SKM-1 (cell line): ENCODE measurements at regions not wholly inside any gene's neighbourhood (a gene's known extent, or its start where the extent isn't known, plus 50 kb on each side); places are given as distances from the start of the nearest gene placed in this dataset.
"Not testable (repeated sequence)": the region's sequence is repeated elsewhere in the genome, so short reads cannot be mapped to it uniquely, and the experiment has no call there.

Source experiments
- DNase-seq: peaks from one replicate; lab custom pipeline; 2025; ENCODE audit not compliant: unreplicated experiment; lab: John Stamatoyannopoulos, UW

DNA sequence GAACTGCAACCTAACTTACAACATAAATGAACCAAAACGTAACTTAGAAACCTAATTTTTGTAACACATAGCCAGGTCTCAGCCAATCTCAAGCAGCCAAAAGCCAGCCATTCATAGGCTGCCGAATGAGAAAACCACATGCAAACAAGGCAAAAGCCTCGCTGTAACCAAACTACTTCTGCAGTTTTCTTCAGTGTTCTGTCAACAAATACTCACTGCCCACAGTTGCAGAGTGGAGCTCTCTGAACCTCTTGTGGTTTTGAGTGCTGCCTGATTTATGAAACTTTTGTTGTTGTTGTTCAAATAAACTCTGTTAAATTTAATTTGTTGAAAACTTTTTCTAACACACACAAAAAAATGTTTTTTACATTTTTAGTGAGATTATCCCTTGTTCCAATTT lies 251.2 kb downstream of the PAPSS1 start:
- no peak for DNase-seq

DNA sequence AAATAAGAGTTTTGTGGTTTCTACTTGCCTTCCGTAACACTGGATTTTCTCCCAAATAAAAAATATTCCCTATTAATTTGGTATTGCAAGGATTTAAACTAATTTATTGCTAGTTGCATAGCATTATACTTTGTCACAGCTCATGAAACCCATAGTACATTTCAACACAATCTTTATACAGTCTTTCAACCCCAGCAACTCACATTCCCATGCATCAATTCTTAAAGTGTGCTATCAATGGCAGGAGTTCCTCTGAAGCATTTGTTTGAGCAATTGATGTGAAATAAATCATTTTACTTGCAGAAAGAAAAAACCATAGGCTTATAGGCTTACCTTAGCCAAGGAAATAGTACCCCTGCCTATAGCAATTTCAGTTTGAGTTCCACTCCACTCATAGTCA lies 251.9 kb downstream of the PAPSS1 start:
- no peak for DNase-seq

- DNase-seq = no peak
Measured at GRCh38 chr4:107467461-107467860, 252.6 kb downstream of the PAPSS1 start.

DNA sequence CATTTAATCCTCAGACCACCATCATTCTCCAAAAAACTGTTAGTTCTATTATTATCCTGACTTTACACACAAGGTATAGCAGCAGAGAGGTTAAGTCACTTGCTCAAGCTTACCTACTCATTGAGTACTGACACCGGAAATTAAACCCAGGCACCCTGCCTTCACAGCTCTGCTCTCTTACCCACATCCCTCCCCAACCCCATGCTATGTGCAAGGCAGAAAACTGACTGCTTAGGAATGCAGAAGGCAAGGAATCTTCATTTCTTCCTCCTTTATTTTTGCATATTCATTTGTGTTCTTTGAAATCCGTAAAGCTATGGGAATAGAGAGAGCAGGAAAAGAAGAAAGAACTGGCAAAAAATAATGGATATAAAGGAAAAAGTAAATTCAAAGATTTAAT lies 261.8 kb downstream of the PAPSS1 start:
- DNase-seq = no peak

GRCh38 chr4:107453987-107454386 lies 266.0 kb downstream of the PAPSS1 start:
- DNase-seq = no peak

DNA sequence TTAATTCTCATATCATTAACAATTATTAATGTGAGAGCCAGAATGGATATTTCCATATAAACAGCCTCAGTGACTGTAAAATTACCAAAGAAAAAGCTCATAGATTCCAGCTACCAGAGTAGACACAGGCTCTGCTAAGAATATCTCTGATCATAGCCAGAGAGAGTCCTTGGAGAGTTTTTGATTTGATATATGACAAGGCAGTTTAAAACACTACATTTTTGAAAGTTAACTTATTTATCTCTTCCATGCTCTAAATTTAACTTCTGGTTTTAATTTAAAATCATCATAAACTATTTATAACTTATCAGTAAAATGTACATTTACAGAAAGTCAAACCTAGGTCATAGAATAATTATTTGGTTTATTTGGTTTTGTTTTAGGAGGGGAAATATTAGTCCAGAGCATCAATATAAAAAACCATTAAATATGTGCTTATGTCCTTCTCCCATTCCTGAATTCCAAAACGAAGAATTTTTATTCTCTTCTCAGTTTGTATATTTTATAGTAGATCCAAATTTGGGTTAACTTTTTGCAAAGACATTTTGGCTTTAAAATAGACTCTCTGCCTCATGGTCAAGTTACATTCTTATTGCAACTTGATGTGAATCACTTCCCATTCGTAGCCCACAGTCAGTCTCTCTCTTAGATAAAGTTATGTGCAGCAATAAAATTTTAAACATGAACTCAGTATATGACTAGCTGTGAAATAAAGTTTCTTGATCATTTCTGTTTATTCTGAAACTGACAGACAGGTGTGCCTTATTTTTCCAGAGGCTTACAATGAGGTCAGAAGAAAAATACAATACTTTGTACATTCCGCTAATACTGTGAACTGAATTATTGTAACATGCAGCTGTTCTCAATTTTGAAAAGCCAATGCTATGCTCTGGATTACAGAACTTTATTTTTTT lies 267.1 kb downstream of the PAPSS1 start:
- DNase-seq = no peak

- no peak for DNase-seq
Measured at GRCh38 chr4:107449611-107450369, 270.2 kb downstream of the PAPSS1 start.

DNA sequence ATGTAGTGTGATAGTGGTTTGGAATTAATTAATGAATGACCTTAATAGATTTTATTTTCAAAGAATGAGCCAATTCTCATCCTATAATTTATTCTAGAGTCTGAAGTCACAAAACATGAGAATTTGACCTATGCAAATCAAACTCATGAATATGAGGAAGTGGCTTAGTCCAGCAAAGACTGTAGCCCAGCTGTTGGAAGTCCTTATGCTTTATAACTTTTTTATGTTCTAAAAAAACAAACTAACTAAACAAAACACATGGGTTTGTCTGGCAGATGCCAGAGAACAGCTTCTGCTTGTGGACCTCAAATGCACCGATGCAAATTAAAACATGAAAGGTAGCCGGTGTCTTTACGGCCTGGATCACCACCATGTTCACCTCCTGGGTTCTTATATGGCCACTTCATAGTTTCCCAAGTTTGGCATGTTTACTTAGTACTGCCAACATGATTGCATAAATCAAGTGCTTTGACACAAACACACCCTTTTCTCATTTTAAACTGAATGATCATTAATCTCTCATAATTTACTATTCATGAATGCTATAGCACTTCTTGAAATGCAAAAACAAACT lies 277.4 kb downstream of the PAPSS1 start:
- DNase-seq = no peak

GRCh38 chr4:107439401-107439800 lies 280.6 kb downstream of the PAPSS1 start:
- DNase-seq = no peak

DNA sequence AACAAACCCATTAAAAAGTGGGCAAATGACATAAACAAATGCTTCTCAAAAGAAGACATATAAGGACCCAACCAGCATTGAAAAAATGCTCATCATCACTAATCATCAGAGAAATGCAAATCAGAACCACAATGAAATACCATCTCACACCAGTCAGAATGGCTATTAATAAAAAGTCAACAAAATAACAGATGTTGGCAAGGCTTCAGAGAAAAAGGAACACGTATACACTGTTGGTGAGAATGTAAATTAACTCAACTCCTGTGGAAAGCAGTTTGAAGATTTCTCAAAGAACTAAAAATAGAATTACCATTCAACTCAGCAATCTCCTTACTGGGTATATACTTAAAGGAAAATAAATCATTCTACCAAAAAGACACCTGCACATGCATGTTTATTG lies 283.6 kb downstream of the PAPSS1 start:
- DNase-seq = not testable (repeated sequence)

GRCh38 chr4:107432451-107432850 lies 287.6 kb downstream of the PAPSS1 start:
- no peak for DNase-seq

DNA sequence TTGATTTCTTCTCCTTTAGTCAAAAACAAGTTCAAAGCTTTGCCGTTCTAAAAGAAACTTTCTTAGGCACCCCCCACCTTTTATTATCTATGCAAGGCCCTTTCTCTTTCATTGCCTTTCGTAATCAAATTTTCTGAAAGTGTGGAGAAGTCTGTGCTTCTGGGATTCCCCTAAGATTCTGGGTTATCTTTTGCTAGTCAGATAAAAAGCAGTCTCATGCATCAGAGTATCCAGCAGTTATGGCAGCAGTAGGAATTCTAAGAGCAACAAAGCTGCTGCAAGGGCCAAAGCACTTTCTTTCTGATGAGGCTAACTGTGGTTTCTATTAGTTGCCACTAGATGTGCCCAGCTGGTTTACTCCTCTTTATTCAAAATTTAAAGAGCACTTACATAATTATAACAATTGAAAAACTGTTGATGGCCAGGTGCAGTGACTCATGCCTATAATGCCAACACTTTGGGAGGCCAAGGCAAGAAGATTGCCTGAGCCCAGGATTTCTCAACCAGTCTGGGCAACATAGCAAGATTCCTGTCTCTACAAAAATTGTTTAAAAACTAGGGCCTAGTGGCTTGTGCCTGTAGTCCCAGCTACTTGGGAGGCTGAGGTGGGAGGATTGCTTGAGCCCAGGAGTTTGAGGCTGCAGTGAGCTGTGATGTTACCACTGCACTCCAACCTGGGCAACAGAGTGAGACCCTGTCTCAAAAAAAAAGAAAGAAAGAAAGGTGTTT lies 296.2 kb downstream of the PAPSS1 start:
- no peak for DNase-seq

DNA sequence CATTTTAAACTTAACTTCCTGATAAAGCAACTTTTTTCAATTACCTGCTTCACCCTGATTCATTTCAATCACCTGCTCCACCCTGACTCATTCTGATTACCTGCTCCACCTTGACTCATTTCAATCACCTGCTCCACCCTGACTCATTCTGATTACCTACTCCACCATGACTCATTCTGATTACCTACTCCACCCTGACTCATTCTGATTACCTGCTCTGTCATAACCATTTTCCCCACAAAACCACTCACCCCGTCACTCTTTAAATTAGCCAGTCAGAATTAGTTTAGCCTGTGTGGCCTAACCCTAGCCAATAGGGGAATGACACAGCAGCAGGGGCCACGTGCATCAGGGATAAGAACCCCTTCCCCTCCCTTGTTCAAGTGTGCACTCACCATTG lies 300.5 kb downstream of the PAPSS1 start:
- DNase-seq = not testable (repeated sequence)

GRCh38 chr4:107419052-107419451 lies 301.0 kb downstream of the PAPSS1 start:
- no peak for DNase-seq

- not testable (repeated sequence) for DNase-seq
Measured at GRCh38 chr4:107415490-107415889, 304.5 kb downstream of the PAPSS1 start.

DNA sequence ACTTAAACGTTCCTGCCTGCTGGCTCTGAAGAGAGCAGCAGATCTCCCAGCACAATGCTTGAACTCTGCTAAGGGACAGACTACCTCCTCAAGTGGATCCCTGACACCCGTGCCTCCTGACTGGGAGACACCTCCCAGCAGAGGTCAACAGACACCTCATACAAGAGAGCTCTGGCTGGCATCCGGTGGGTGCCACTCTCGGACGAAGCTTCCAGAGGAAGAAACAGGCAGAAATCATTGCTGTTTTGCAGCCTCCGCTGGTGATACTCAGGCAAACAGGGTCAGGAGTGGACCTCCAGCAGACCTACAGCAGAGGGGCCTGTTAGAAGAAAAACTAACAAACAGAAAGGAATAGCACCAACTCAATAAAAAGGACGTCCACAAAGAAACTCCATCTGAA lies 310.2 kb downstream of the PAPSS1 start:
- DNase-seq = not testable (repeated sequence)

DNA sequence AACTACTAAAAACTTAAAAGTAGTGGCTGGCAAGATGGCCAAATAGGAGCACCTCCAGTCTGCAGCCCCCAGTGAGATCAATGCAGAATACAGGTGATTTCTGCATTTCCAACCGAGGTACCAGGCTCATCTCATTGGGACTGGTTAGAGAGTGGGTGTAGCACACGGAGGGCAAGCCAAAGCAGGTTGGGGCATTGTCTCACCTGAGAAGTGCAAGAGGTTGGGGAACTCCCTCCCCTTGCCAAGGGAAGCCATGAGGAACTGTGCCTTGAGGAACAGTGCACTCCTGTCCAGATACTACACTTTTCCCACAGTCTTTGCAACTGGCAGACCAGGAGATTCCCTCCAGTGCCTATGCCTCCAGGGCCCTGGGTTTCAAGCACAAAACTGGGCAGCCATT lies 311.1 kb downstream of the PAPSS1 start:
- DNase-seq = no peak

- no peak for DNase-seq
Measured at GRCh38 chr4:107404591-107405300, 315.3 kb downstream of the PAPSS1 start.

GRCh38 chr4:107402291-107402690 lies 317.7 kb downstream of the PAPSS1 start:
- no peak for DNase-seq

- no peak for DNase-seq
Measured at GRCh38 chr4:107392951-107393350, 327.1 kb downstream of the PAPSS1 start.

GRCh38 chr4:107392380-107392779 lies 327.7 kb downstream of the PAPSS1 start:
- DNase-seq = no peak
